Activated naive CD4-positive, alpha-beta T cell treated with anti-CD3 and anti-CD28 coated beads, Interleukin-2, amount 50 U/mL, for 24 hours (primary cell): ENCODE measurements at regions not wholly inside any gene's neighbourhood (a gene's known extent, or its start where the extent isn't known, plus 50 kb on each side); places are given as distances from the start of the nearest gene placed in this dataset.

Experiments used
- H3K27ac Mint-ChIP-seq: one replicate; pipeline ENCODE4 v1.8.0; 2021; ENCODE audit warnings: mild to moderate bottlenecking, mixed read lengths
- H3K27me3 Mint-ChIP-seq: one replicate; pipeline ENCODE4 v1.8.0; 2021; ENCODE audit warnings: mixed read lengths
- H3K36me3 Mint-ChIP-seq: one replicate; pipeline ENCODE4 v1.8.0; 2021; ENCODE audit warnings: mixed read lengths
- H3K4me1 Mint-ChIP-seq: one replicate; pipeline ENCODE4 v1.8.0; 2021; ENCODE audit warnings: mixed read lengths
- H3K4me3 Mint-ChIP-seq: one replicate; pipeline ENCODE4 v1.8.0; 2021; ENCODE audit warnings: mild to moderate bottlenecking, mixed read lengths
- H3K9me3 Mint-ChIP-seq: one replicate; pipeline ENCODE4 v1.8.0; 2021; ENCODE audit warnings: mixed read lengths

DNA sequence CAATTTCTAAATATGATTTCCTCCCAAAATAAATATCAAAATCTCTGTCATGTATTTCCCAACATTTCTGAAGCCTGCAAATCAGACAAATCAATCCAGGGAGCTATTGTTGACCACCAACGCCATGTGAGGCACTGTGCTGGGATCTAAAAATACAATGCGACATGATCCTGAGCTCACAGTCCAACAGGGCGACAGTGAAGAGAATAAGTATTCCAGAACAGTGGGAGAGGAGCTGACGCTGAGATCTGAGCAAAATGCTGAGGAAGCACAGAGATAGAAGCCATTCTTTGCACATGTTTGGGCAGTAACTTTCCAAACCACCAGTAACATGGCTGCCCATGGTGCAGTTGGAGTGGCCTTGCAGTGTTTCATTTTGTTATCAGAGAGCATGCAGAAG is 412.5 kb downstream of the LRATD1 start:
- no peaks in the 10 kb centered on the region for H3K9me3 Mint-ChIP-seq

DNA sequence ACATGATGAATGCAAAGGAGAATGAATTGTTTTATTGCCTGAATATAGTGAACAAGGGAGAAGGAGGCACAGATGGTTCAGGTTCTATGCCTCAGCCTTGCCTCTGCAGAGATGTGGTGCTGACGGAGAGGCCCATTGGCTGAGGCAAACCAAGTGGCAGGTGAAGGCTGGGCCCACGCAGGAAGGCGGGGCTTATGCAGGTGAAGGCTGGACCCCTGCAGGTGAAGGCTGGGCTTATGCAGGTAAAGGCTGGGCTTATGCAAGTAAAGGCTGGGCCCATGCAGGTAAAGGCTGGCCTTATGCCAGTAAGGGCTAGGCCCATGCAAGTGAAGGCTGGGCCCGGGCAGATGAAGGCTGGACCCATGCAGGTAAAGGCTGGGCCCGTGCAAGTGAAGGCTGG is 414.7 kb downstream of the LRATD1 start:
- no peaks in the 10 kb centered on the region for H3K9me3 Mint-ChIP-seq

More for the DNA sequence above, 412.5 kb downstream of the LRATD1 start:
- no peaks in the 10 kb centered on the region for H3K27me3 Mint-ChIP-seq
- H3K4me3 Mint-ChIP-seq = no peak overlapping the region
- no peaks in the 10 kb centered on the region for H3K36me3 Mint-ChIP-seq
- H3K27ac Mint-ChIP-seq = no peak overlapping the region
- H3K4me1 Mint-ChIP-seq = no peaks in the 10 kb centered on the region

DNA sequence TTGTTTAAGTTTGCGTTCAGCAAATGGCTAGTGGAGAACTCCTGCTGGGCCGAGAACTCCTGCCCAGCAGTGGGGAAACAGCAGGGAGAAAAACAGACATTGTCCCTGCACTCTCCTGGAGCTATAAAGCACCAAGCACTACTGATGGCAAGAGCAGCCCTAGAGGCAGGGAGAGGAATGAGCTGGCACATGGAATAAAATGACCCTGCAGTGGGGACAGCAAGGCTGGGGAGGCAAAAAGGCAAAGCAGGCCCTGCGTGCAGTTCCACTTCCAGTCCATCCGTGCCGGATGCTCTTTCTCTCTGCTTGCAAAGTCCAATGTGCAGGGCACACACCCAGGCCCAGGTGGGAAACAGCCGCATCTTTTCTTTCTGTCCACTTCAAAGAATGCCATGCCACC is 415.5 kb downstream of the LRATD1 start:
- H3K4me3 Mint-ChIP-seq = no peak overlapping the region

More for the DNA sequence above, 414.7 kb downstream of the LRATD1 start:
- H3K27me3 Mint-ChIP-seq = no peaks in the 10 kb centered on the region
- no peak overlapping the region for H3K27ac Mint-ChIP-seq
- no peaks in the 10 kb centered on the region for H3K36me3 Mint-ChIP-seq
- H3K4me1 Mint-ChIP-seq = no peaks in the 10 kb centered on the region
- H3K4me3 Mint-ChIP-seq = no peak overlapping the region

DNA sequence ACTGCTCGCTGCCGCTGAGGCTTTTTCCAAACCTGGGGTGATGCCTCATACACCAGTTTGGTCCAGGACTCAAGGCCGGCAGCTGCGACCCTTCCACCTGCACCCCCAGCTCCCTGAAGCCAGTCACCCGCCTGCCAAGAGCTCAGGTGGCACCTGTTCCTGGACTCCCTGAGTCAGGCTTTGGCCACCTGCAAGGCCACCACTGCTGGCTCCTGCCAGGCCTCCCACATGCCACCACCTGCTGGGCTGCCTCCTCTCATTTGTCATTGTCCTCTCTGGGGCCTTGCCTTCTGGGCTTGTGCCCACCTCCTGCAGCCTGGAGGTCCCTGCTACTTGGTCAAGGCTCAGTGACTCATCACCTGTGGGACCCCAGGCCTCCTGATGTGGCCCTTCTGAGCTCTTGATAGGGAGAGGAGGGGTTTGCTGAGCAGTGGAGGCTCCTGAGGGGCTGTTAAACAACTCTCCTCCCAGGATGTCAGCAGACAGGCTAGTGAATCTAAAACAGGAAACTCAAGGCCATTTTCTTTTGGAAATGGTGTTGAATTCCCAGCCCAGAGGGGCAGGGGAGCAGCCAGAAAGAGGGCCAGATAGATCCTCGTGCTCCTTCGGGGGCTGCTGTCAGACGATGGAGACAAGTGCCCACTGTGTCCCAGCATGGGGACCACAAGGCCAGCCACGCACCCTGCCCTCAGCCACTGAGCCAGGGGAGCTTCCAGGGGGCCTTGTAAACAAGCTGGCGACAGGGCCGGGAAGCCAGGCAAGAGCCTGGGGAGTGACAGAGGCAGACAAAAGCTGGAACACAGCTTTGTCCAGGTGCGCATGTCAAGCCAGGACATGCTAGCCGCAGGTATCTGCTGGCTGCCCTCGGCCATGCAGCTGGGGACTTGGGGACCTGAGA is 416.8 kb downstream of the LRATD1 start:
- Mint-ChIP-seq H3K9me3 (no peaks in the 10 kb centered on the region), H3K27me3 (no peaks in the 10 kb centered on the region), H3K27ac (no peak overlapping the region), H3K4me3 (no peak overlapping the region), H3K4me1 (no peaks in the 10 kb centered on the region), H3K36me3 (no peaks in the 10 kb centered on the region)

More for the DNA sequence above, 415.5 kb downstream of the LRATD1 start:
- H3K4me1 Mint-ChIP-seq = no peaks in the 10 kb centered on the region
- no peaks in the 10 kb centered on the region for H3K9me3 Mint-ChIP-seq
- no peaks in the 10 kb centered on the region for H3K27me3 Mint-ChIP-seq
- no peak overlapping the region for H3K27ac Mint-ChIP-seq
- H3K36me3 Mint-ChIP-seq = no peaks in the 10 kb centered on the region

DNA sequence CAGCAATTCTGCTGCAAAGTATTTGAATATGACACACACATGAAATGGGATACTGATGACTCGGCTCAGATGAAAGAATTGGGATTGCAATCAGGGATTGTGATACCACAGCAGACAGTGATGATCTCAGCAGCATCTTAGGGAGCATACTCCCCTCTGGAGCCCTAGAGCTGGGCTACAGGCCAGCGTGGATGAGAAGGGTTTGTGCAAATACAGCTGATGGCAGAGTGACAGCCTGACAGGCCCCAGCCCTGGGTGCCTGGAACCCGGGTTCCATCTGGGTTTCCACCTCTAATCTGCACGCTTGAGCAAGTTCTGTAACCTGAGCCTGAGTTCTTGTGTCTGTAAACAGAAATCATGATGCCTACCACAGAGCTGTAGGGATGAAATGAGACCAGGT is 418.0 kb downstream of the LRATD1 start:
- no peaks in the 10 kb centered on the region for H3K9me3 Mint-ChIP-seq
- no peaks in the 10 kb centered on the region for H3K27me3 Mint-ChIP-seq
- H3K27ac Mint-ChIP-seq = no peak overlapping the region
- no peaks in the 10 kb centered on the region for H3K4me1 Mint-ChIP-seq
- H3K36me3 Mint-ChIP-seq = no peaks in the 10 kb centered on the region
- no peak overlapping the region for H3K4me3 Mint-ChIP-seq

DNA sequence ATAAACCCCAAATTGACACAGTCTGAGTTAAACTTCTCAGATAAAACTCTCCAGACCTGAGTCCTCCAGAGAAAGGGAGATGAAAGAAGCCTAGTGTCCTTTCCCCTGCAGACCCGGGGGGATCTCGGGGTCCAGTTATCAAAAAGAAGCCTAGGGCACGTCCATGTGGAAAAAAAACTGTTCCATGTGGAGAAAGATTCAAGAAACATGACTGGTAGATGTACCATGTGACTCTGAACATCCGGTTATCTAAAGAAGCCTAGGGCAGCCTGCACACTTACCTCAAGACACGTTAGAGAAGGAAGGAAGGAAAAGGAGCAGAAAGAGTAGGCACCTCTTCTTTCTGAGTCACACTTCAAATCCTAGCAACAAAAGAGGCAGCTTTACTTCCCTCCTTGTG is 421.0 kb downstream of the LRATD1 start:
- H3K27ac Mint-ChIP-seq = no peak overlapping the region
- H3K27me3 Mint-ChIP-seq = peaks cover 3% of the 10 kb centered on the region
- H3K4me3 Mint-ChIP-seq = no peak overlapping the region
- H3K9me3 Mint-ChIP-seq = no peaks in the 10 kb centered on the region
- H3K36me3 Mint-ChIP-seq = no peaks in the 10 kb centered on the region
- no peaks in the 10 kb centered on the region for H3K4me1 Mint-ChIP-seq

DNA sequence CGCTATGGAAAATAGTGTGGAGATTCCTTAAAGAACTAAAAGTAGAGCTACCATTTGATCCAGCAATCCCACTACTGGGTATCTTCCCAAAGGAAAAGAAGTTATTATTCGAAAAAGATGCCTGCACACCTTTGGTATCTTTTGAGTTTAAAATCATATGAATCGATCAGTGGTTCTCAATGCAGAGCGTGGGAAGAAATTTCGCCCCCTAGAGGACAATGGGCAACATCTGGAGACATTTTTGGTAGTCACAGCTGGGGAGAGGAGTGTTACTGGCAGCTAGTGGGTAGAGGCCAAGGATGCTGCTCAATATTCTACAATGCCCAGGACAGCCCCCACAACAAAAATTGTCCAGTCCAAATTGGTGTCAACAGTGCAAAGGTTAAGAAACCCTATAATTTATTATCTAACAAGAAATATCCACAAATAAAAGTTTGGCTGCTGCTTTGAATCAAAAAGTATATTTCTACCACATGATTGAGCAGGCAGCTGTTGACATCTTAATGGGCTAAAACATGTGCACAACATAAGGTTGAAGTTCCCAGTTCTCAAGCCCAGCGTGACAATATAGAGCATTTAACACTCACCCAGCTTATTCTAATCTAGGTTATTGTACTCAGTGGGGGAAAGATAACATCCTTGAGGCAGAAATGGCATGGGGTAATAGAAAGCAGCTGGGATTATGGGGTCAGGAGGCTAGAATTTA is 425.7 kb downstream of the LRATD1 start:
- H3K27ac Mint-ChIP-seq = no peak overlapping the region
- H3K36me3 Mint-ChIP-seq = no peaks in the 10 kb centered on the region
- no peak overlapping the region for H3K4me3 Mint-ChIP-seq
- H3K27me3 Mint-ChIP-seq = peaks cover 7% of the 10 kb centered on the region
- H3K9me3 Mint-ChIP-seq = no peaks in the 10 kb centered on the region
- H3K4me1 Mint-ChIP-seq = no peaks in the 10 kb centered on the region

DNA sequence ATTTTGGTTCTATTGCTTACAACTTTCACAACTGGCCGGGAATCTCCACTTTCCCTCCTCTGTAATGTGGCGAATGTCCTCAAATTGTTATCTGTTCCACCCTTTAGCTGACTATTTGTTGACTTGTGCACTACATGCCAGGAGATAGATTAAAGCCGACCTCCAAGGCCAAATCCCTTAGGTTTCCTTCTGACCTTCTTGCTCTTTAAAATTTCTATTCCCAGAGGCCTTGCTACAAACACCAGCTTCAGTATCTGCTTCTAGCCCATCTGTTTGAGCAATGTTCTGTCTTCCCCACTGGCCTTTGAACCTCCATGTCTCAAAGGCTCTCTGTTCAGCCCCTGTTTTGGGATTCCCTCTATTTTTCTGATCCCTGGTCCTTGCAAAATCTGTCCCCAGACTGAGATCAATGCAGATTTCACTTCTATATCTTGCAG is 426.2 kb downstream of the LRATD1 start:
- peaks cover 7% of the 10 kb centered on the region for H3K27me3 Mint-ChIP-seq
- no peaks in the 10 kb centered on the region for H3K36me3 Mint-ChIP-seq
- no peaks in the 10 kb centered on the region for H3K4me1 Mint-ChIP-seq
- H3K27ac Mint-ChIP-seq = no peak overlapping the region
- no peaks in the 10 kb centered on the region for H3K9me3 Mint-ChIP-seq
- H3K4me3 Mint-ChIP-seq = no peak overlapping the region

DNA sequence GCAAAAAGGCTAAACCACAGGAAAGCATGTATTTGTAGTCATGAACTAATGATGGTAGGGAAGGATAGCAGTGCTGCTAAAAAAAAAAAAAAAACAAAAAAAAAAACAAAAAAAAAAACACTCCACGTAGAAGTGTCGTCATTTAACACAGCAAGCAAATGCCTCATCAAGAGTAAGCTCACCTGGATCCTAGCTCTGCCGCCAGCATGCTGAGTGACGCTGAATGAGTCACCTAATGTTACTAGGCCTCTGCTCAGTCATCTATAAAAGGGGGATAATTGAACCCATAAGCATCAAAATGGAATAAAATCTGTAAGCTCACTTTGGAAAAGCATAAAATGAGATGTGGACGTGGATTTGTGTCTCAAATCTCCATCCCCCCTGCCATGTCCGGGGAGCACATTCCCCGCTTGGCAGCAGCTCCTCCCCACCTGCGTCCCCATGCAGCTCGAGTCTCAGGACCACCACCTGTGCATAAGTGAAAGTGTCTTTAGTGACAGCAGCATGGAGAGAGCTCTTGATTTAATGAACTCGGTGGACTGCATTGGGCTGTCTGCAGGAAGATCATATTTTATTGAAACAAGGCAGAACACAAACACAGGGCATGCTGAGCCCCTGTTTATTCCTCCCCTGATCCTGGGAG is 427.5 kb downstream of the LRATD1 start:
- Mint-ChIP-seq H3K4me1 (no peaks in the 10 kb centered on the region), H3K27ac (no peak overlapping the region), H3K9me3 (no peaks in the 10 kb centered on the region), H3K27me3 (peaks cover 7% of the 10 kb centered on the region), H3K36me3 (no peaks in the 10 kb centered on the region), H3K4me3 (no peak overlapping the region)

DNA sequence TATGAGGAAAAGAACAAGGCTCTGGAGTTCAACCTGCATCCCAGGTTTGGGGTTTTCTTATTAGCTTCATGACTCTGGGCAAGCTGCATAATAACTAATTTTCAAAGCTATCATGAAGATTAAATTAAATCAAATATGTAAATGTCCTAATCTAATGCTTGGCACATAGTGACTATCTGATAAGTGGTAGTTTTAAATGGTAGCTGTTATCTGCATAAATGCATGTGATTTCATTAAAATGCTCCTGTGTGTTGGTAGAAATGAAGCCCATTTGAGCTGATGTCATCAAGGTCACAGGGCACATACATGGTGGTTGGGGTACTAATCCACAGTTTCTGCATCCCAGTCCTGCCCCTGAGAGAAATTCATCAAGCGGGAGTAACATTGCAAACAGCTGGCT is 428.8 kb downstream of the LRATD1 start:
- no peaks in the 10 kb centered on the region for H3K4me1 Mint-ChIP-seq
- no peak overlapping the region for H3K4me3 Mint-ChIP-seq
- no peaks in the 10 kb centered on the region for H3K36me3 Mint-ChIP-seq
- peaks cover 7% of the 10 kb centered on the region for H3K27me3 Mint-ChIP-seq
- peaks cover 7% of the 10 kb centered on the region for H3K9me3 Mint-ChIP-seq
- H3K27ac Mint-ChIP-seq = no peak overlapping the region

DNA sequence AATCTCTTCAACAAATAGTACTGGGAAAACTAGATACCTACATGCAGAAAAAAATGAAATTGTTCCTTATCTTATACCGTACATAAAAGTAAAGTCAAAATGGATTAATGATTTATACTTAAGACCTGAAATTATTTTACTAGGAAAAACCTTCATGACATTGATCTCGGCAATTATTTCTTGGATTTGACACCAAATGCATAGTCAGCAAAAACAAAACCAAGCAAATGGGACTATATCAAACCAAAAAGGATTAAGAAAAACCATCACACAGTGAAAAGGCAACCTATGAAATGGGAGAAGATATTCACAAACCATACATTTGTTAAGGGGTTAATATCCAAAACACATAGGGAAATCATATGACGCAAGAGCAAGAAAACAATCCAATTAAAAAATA is 433.6 kb downstream of the LRATD1 start:
- Mint-ChIP-seq H3K27ac (no peak overlapping the region), H3K27me3 (peaks cover 6% of the 10 kb centered on the region), H3K36me3 (no peaks in the 10 kb centered on the region), H3K4me3 (no peak overlapping the region), H3K4me1 (no peaks in the 10 kb centered on the region), H3K9me3 (peaks cover 12% of the 10 kb centered on the region)

DNA sequence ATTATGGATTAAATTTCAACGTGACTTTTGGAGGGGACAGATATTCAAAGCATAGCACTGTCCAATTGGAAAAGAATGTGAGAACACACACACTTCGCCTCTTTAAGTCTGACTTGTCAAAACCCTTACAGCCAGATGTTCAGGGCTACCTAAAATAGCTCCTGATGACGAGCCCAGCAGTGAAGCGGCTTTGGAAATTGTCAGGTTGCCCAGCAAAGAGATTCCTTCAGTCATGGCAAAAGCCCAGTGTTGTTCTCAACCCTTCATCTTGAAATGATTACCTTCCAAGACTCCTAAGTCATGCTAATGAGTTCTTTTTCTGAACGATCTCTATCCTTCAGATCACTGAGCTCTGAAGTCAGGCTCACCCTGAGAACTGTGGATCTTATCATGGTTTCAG is 436.6 kb downstream of the LRATD1 start:
- H3K36me3 Mint-ChIP-seq = no peaks in the 10 kb centered on the region
- H3K27me3 Mint-ChIP-seq = peaks cover 3% of the 10 kb centered on the region
- H3K27ac Mint-ChIP-seq = no peak overlapping the region
- H3K4me3 Mint-ChIP-seq = no peak overlapping the region
- no peaks in the 10 kb centered on the region for H3K4me1 Mint-ChIP-seq
- peaks cover 12% of the 10 kb centered on the region for H3K9me3 Mint-ChIP-seq

DNA sequence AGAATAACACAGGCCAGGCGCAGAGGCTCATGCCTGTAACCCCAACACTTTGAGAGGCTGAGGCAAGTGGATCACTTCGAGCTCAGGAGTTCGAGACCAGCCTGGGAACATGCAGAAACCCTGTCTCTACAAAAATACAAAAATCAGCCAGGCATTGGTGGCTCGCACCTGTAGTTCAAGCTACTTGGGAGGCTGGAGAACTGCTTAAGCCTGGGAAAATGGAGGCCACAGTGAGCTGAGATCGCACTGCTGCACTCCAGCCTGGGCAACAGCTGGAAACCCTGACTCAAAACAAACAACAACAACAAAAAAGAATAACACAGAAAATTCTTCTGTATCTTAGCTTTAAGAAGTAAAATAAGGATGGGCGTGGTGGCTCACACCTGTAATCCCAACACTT is 440.3 kb downstream of the LRATD1 start:
- H3K4me3 Mint-ChIP-seq = no peak overlapping the region
- peaks cover 3% of the 10 kb centered on the region for H3K27me3 Mint-ChIP-seq
- no peaks in the 10 kb centered on the region for H3K36me3 Mint-ChIP-seq
- no peaks in the 10 kb centered on the region for H3K4me1 Mint-ChIP-seq
- no peak overlapping the region for H3K27ac Mint-ChIP-seq
- H3K9me3 Mint-ChIP-seq = no peaks in the 10 kb centered on the region

DNA sequence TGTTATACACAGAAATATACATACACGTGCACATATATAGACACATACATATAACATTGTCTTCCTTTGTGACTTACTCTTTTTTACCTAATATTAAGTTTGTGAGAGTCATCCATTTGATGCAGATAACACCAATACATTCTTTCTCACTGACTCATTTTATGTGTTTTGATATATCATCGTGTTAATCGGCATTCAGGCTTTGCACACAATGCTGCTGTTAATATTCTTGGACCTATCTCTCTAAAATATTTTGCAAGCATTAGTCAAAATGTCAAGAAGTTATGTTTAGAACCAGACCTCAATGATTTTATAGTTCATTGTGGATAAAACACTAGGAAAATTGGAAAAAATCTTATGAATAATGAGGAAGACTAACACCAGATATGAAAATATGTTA is 441.1 kb downstream of the LRATD1 start:
- Mint-ChIP-seq H3K36me3 (no peaks in the 10 kb centered on the region), H3K27ac (no peak overlapping the region), H3K4me3 (no peak overlapping the region), H3K27me3 (peaks cover 5% of the 10 kb centered on the region), H3K9me3 (no peaks in the 10 kb centered on the region), H3K4me1 (no peaks in the 10 kb centered on the region)

DNA sequence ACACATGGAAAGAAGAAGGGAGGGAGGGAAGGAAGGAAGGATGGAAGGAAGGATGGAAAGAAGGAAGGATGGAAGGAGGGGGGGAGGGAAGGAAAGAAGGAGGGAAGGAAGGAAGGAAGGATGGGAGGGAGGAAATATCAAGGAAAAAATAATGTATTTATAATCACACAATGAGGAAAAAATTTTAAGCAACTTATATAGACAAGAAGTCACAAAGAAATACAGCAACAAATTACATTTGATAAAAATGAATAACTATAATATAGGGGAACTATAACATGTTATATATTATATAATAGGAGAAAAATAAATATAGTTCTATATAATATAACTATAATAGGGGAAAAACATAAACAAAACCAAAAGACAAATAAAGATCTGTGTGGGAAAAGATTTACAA is 441.8 kb downstream of the LRATD1 start:
- Mint-ChIP-seq H3K4me1 (no peaks in the 10 kb centered on the region), H3K27me3 (peaks cover 3% of the 10 kb centered on the region), H3K9me3 (no peaks in the 10 kb centered on the region), H3K27ac (no peak overlapping the region), H3K4me3 (no peak overlapping the region), H3K36me3 (no peaks in the 10 kb centered on the region)
